ENCODE measurements at regions not wholly inside any gene's neighbourhood (a gene's known extent, or its start where the extent isn't known, plus 50 kb on each side); places are given as distances from the start of the nearest gene placed in this dataset.

DNA sequence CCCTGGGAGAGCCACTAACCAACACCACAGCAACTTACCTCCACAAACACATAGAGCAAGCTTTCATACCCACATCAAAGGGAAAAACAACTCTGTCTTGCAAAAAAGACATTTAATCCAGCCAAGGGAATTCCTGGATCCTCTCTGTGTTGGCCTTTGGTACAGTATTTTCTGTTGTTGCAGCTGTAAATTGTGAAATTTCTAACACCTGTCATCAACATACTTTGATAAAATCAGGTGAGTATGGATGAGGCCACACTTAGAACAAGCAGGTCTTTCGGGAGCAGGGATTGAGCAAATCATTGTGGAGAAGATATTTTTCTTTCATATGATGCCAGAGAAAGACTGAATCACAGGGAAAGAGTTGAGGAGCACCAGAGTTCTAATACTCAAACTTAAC, 89.3 kb downstream of the SPTSSA start:
- no peak overlapping the region for H2AFZ ChIP-seq (ENCODE audit: low read length)
- no peak for DNase-seq (ENCODE audit: low read depth in 2 of 2)
- H3K4me3 ChIP-seq (replicated peaks in 1 of 4; ENCODE audit: control extremely low read depth in 1 of 4, insufficient read depth in 1 of 4, low read depth in 3 of 4, low read length in 4 of 4), result no peak overlapping the region
- no peaks in the 10 kb centered on the region for H3K36me3 ChIP-seq (ENCODE audit: control insufficient read depth, insufficient read depth, low read length)
- H3K9me3 ChIP-seq (ENCODE audit: control insufficient read depth, insufficient read depth, low read depth, low read length), result no peaks in the 10 kb centered on the region
- no peak overlapping the region for H3K4me2 ChIP-seq (ENCODE audit: extremely low read depth, insufficient read depth, low read length)
- TF ChIP-seq EZH2 (IDR thresholded peaks at IDR 0.05; ENCODE audit: low read length, missing control alignments), result no peak
- TF ChIP-seq, protein P1, sequence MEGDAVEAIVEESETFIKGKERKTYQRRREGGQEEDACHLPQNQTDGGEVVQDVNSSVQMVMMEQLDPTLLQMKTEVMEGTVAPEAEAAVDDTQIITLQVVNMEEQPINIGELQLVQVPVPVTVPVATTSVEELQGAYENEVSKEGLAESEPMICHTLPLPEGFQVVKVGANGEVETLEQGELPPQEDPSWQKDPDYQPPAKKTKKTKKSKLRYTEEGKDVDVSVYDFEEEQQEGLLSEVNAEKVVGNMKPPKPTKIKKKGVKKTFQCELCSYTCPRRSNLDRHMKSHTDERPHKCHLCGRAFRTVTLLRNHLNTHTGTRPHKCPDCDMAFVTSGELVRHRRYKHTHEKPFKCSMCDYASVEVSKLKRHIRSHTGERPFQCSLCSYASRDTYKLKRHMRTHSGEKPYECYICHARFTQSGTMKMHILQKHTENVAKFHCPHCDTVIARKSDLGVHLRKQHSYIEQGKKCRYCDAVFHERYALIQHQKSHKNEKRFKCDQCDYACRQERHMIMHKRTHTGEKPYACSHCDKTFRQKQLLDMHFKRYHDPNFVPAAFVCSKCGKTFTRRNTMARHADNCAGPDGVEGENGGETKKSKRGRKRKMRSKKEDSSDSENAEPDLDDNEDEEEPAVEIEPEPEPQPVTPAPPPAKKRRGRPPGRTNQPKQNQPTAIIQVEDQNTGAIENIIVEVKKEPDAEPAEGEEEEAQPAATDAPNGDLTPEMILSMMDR (conservative IDR thresholded peaks at IDR 0.05 in 1 of 2, IDR thresholded peaks at IDR 0.05 in 1 of 2; ENCODE audit: low read depth in 1 of 2, low read length in 2 of 2), result no peak
- no peaks in the 10 kb centered on the region for H3K4me1 ChIP-seq (ENCODE audit: control insufficient read depth, extremely low read depth, insufficient read depth, low read length)
- no peaks in the 10 kb centered on the region for H4K20me1 ChIP-seq (ENCODE audit: control insufficient read depth, extremely low read depth, insufficient read depth, low read length)
- H3K27ac ChIP-seq (ENCODE audit: insufficient read depth, low read length), result no peak overlapping the region
- H3K9ac ChIP-seq (ENCODE audit: insufficient read depth, low read length), result no peak overlapping the region
- H3K79me2 ChIP-seq (ENCODE audit: control insufficient read depth, insufficient read depth, low read length), result no peaks in the 10 kb centered on the region
- peaks cover 6% of the 10 kb centered on the region for H3K27me3 ChIP-seq (ENCODE audit: control insufficient read depth, insufficient read depth, low read length)

DNA sequence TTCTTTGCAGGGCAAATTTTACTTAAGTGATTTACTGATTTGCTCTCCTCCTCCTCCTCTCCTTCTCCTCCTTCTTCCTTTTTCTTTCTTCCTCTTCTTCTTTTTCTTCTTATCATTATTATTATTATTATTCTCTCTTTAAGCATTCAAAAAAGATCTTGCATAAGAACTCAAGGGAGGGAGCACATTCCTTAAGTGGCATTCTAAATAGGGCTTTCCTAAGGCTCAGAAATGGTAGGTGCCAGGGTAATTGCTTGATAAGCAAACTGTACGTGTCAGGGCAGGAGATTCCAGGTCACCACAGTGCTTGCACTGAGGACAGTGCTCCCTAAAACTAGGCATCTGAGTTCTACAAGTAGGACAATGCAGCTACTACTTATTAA, 92.4 kb downstream of the SPTSSA start:
- Histone ChIP-seq H3K27me3 (ENCODE audit: control insufficient read depth, insufficient read depth, low read length) (peaks cover 6% of the 10 kb centered on the region), H3K36me3 (ENCODE audit: control insufficient read depth, insufficient read depth, low read length) (no peaks in the 10 kb centered on the region), H2AFZ (ENCODE audit: low read length) (no peak overlapping the region), H4K20me1 (ENCODE audit: control insufficient read depth, extremely low read depth, insufficient read depth, low read length) (no peaks in the 10 kb centered on the region), H3K4me1 (ENCODE audit: control insufficient read depth, extremely low read depth, insufficient read depth, low read length) (no peaks in the 10 kb centered on the region), H3K9ac (ENCODE audit: insufficient read depth, low read length) (no peak overlapping the region), H3K4me3 (replicated peaks in 1 of 4; ENCODE audit: control extremely low read depth in 1 of 4, insufficient read depth in 1 of 4, low read depth in 3 of 4, low read length in 4 of 4) (no peak overlapping the region), H3K27ac (ENCODE audit: insufficient read depth, low read length) (no peak overlapping the region), H3K9me3 (ENCODE audit: control insufficient read depth, insufficient read depth, low read depth, low read length) (no peaks in the 10 kb centered on the region), H3K79me2 (ENCODE audit: control insufficient read depth, insufficient read depth, low read length) (no peaks in the 10 kb centered on the region), H3K4me2 (ENCODE audit: extremely low read depth, insufficient read depth, low read length) (no peak overlapping the region)
- DNase-seq (ENCODE audit: low read depth in 2 of 2), result no peak
- TF ChIP-seq EZH2 (IDR thresholded peaks at IDR 0.05; ENCODE audit: low read length, missing control alignments), result no peak
- TF ChIP-seq, protein P1 (conservative IDR thresholded peaks at IDR 0.05 in 1 of 2, IDR thresholded peaks at IDR 0.05 in 1 of 2; ENCODE audit: low read depth in 1 of 2, low read length in 2 of 2), result no peak

DNA sequence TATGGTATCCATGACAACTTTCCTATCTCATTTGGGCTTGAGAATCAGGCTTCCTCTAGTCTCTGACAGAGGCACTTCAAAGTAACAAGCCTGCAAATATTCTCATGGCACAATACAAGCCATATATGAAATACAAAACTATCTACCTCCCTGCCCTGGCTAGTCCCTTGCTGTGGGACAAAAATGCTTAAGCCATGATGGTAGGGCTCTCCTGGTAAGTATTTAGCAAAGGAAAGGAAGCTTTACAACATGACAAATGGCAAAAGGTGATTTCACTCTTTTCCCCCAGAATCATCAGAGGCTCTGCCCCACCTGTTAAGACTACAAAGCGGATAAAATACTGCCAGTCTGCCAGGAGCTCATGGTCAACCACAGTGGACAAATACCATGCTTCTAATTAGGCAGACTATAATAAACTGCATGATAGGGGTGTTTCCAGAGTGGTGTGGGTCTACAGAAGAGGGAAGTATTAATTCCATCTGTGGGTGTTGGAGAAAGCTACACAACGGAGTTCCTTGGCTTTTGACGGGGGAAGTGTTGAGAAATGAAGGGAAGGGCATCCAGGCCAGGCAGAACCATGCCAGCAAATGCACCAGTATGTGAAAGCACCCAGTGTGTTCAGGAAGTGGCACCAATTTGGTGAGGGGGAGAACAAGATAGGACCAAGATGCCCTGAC, 92.9 kb downstream of the SPTSSA start:
- H3K9ac ChIP-seq (ENCODE audit: insufficient read depth, low read length), result no peak overlapping the region
- no peak overlapping the region for H3K4me3 ChIP-seq (replicated peaks in 1 of 4; ENCODE audit: control extremely low read depth in 1 of 4, insufficient read depth in 1 of 4, low read depth in 3 of 4, low read length in 4 of 4)
- no peaks in the 10 kb centered on the region for H3K4me1 ChIP-seq (ENCODE audit: control insufficient read depth, extremely low read depth, insufficient read depth, low read length)
- no peak overlapping the region for H2AFZ ChIP-seq (ENCODE audit: low read length)
- H3K9me3 ChIP-seq (ENCODE audit: control insufficient read depth, insufficient read depth, low read depth, low read length), result no peaks in the 10 kb centered on the region
- H3K36me3 ChIP-seq (ENCODE audit: control insufficient read depth, insufficient read depth, low read length), result no peaks in the 10 kb centered on the region
- no peak overlapping the region for H3K27ac ChIP-seq (ENCODE audit: insufficient read depth, low read length)
- H3K4me2 ChIP-seq (ENCODE audit: extremely low read depth, insufficient read depth, low read length), result no peak overlapping the region
- TF ChIP-seq, protein P1 (conservative IDR thresholded peaks at IDR 0.05 in 1 of 2, IDR thresholded peaks at IDR 0.05 in 1 of 2; ENCODE audit: low read depth in 1 of 2, low read length in 2 of 2), result no peak
- TF ChIP-seq EZH2 (IDR thresholded peaks at IDR 0.05; ENCODE audit: low read length, missing control alignments), result no peak
- H3K79me2 ChIP-seq (ENCODE audit: control insufficient read depth, insufficient read depth, low read length), result no peaks in the 10 kb centered on the region
- DNase-seq (ENCODE audit: low read depth in 2 of 2), result no peak
- peaks cover 6% of the 10 kb centered on the region for H3K27me3 ChIP-seq (ENCODE audit: control insufficient read depth, insufficient read depth, low read length)
- no peaks in the 10 kb centered on the region for H4K20me1 ChIP-seq (ENCODE audit: control insufficient read depth, extremely low read depth, insufficient read depth, low read length)
